ENCODE measurements at regions not wholly inside any gene's neighbourhood (a gene's known extent, or its start where the extent isn't known, plus 50 kb on each side); places are given as distances from the start of the nearest gene placed in this dataset.
"Not testable (repeated sequence)": the region's sequence is repeated elsewhere in the genome, so short reads cannot be mapped to it uniquely, and the experiment has no call there.

- no peak for DNase-seq
These were observed 201.8 kb upstream of the WDFY3 start for GRCh38 chr4:85168234-85168834.

GRCh38 chr4:85170241-85170640 lies 203.8 kb upstream of the WDFY3 start:
- no peak for DNase-seq

- DNase-seq = no peak
These were observed 208.7 kb upstream of the WDFY3 start for GRCh38 chr4:85175190-85175589.

GRCh38 chr4:85177092-85177491 lies 210.6 kb upstream of the WDFY3 start:
- DNase-seq = no peak

GRCh38 chr4:85177679-85178078 lies 211.2 kb upstream of the WDFY3 start:
- no peak for DNase-seq

GRCh38 chr4:85180533-85180932 lies 214.0 kb upstream of the WDFY3 start:
- DNase-seq = no peak

GRCh38 chr4:85187106-85187505 lies 220.6 kb upstream of the WDFY3 start:
- no peak for DNase-seq

- DNase-seq = peak; percentile 3
These were observed 229.5 kb upstream of the WDFY3 start for GRCh38 chr4:85196015-85196414.

- DNase-seq = no peak
These were observed 233.6 kb upstream of the WDFY3 start for GRCh38 chr4:85200106-85200505.

GRCh38 chr4:85209161-85209560 lies 242.7 kb upstream of the WDFY3 start:
- no peak for DNase-seq

- DNase-seq = no peak
These were observed 243.9 kb upstream of the WDFY3 start for GRCh38 chr4:85210353-85210752.

GRCh38 chr4:85216571-85216970 lies 250.1 kb upstream of the WDFY3 start:
- DNase-seq = not testable (repeated sequence)

GRCh38 chr4:85218756-85219155 lies 252.3 kb upstream of the WDFY3 start:
- no peak for DNase-seq

GRCh38 chr4:85221606-85222005 lies 253.3 kb upstream of the ARHGAP24 start:
- no peak for DNase-seq

GRCh38 chr4:85222561-85222960 lies 252.4 kb upstream of the ARHGAP24 start:
- no peak for DNase-seq

- DNase-seq = peak; percentile 1
These were observed 246.7 kb upstream of the ARHGAP24 start for GRCh38 chr4:85228264-85228663.

- no peak for DNase-seq
These were observed 241.4 kb upstream of the ARHGAP24 start for GRCh38 chr4:85233516-85233915.

GRCh38 chr4:85243857-85244256 lies 231.1 kb upstream of the ARHGAP24 start:
- no peak for DNase-seq

GRCh38 chr4:85244638-85245037 lies 230.3 kb upstream of the ARHGAP24 start:
- no peak for DNase-seq

- DNase-seq = no peak
These were observed 228.9 kb upstream of the ARHGAP24 start for GRCh38 chr4:85246055-85246454.

GRCh38 chr4:85250852-85251251 lies 224.1 kb upstream of the ARHGAP24 start:
- DNase-seq = no peak

- DNase-seq = no peak
These were observed 217.1 kb upstream of the ARHGAP24 start for GRCh38 chr4:85257817-85258370.

- no peak for DNase-seq
These were observed 214.9 kb upstream of the ARHGAP24 start for GRCh38 chr4:85260064-85260463.

GRCh38 chr4:85265234-85265633 lies 209.7 kb upstream of the ARHGAP24 start:
- no peak for DNase-seq

GRCh38 chr4:85268188-85268587 lies 206.8 kb upstream of the ARHGAP24 start:
- no peak for DNase-seq

Measured in NCI-H82 (cell line).